ENCODE measurements at regions not wholly inside any gene's neighbourhood (a gene's known extent, or its start where the extent isn't known, plus 50 kb on each side); places are given as distances from the start of the nearest gene placed in this dataset.

GRCh38 chr19:32172566-32173160, 172.7 kb upstream of the ZNF507 start:
- H2BK120ac ChIP-seq (ENCODE audit: insufficient read depth, low read length, poor library complexity): no peak overlapping the region
- no peak overlapping the region for H2AFZ ChIP-seq (ENCODE audit: insufficient read depth, low read length, poor library complexity)
- no peak overlapping the region for H3K4me2 ChIP-seq (ENCODE audit: low read length)
- no peak overlapping the region for H3K23ac ChIP-seq (ENCODE audit: low read length)
- no peak overlapping the region for H2AK5ac ChIP-seq (ENCODE audit: low read length)
- no peaks in the 10 kb centered on the region for H3K4me1 ChIP-seq (ENCODE audit: control insufficient read depth in 1 of 2, insufficient read depth in 2 of 2, low read length in 2 of 2)
- H3K79me1 ChIP-seq (ENCODE audit: low read length): no peaks in the 10 kb centered on the region
- H3K9ac ChIP-seq (ENCODE audit: low read length): no peak overlapping the region
- no peaks in the 10 kb centered on the region for H3K27me3 ChIP-seq (ENCODE audit: insufficient read depth, low read length)
- no peak overlapping the region for H3K4me3 ChIP-seq (ENCODE audit: low read depth, low read length)
- no peak overlapping the region for H2BK5ac ChIP-seq (ENCODE audit: low read depth, low read length, poor library complexity)
- no peak overlapping the region for H4K8ac ChIP-seq (ENCODE audit: low read depth, low read length)
- no peaks in the 10 kb centered on the region for H3K79me2 ChIP-seq (ENCODE audit: control insufficient read depth, insufficient read depth, low read length, poor library complexity)
- no CpG with 5 or more reads among the region's 5 CpGs for WGBS (ENCODE audit: extremely low coverage, insufficient coverage, insufficient read length)
- H2BK12ac ChIP-seq (ENCODE audit: low read length): no peak overlapping the region
- H3K14ac ChIP-seq (ENCODE audit: low read length): no peak overlapping the region
- no peak overlapping the region for H4K12ac ChIP-seq (ENCODE audit: low read depth, low read length)
- H3K9me3 ChIP-seq (ENCODE audit: insufficient read depth, low read depth, low read length): no peaks in the 10 kb centered on the region
- H4K91ac ChIP-seq (ENCODE audit: low read depth, low read length): no peak overlapping the region
- H3K27ac ChIP-seq (ENCODE audit: low read depth, low read length): no peak overlapping the region
- H3K4ac ChIP-seq (ENCODE audit: low read depth, low read length): no peak overlapping the region
- DNase-seq: no peak
- no peaks in the 10 kb centered on the region for H3K36me3 ChIP-seq (ENCODE audit: control insufficient read depth in 1 of 2, insufficient read depth in 2 of 2, low read length in 2 of 2)
- no peak overlapping the region for H3K18ac ChIP-seq (ENCODE audit: low read length)

- H3K4me2 ChIP-seq (ENCODE audit: low read length): no peak overlapping the region
- no peak overlapping the region for H3K18ac ChIP-seq (ENCODE audit: low read length)
- no peak overlapping the region for H4K12ac ChIP-seq (ENCODE audit: low read depth, low read length)
- H3K36me3 ChIP-seq (ENCODE audit: control insufficient read depth in 1 of 2, insufficient read depth in 2 of 2, low read length in 2 of 2): no peaks in the 10 kb centered on the region
- no peak overlapping the region for H2AFZ ChIP-seq (ENCODE audit: insufficient read depth, low read length, poor library complexity)
- H3K4ac ChIP-seq (ENCODE audit: low read depth, low read length): no peak overlapping the region
- H3K4me1 ChIP-seq (ENCODE audit: control insufficient read depth in 1 of 2, insufficient read depth in 2 of 2, low read length in 2 of 2): no peaks in the 10 kb centered on the region
- DNase-seq: no peak
- no peak overlapping the region for H2BK5ac ChIP-seq (ENCODE audit: low read depth, low read length, poor library complexity)
- H3K9ac ChIP-seq (ENCODE audit: low read length): no peak overlapping the region
- H3K14ac ChIP-seq (ENCODE audit: low read length): no peak overlapping the region
- H3K4me3 ChIP-seq (ENCODE audit: low read depth, low read length): no peak overlapping the region
- H3K27ac ChIP-seq (ENCODE audit: low read depth, low read length): no peak overlapping the region
- H4K8ac ChIP-seq (ENCODE audit: low read depth, low read length): no peak overlapping the region
- no CpG with 5 or more reads among the region's 3 CpGs for WGBS (ENCODE audit: extremely low coverage, insufficient coverage, insufficient read length)
- H3K27me3 ChIP-seq (ENCODE audit: insufficient read depth, low read length): no peaks in the 10 kb centered on the region
- no peak overlapping the region for H2BK12ac ChIP-seq (ENCODE audit: low read length)
- no peak overlapping the region for H3K23ac ChIP-seq (ENCODE audit: low read length)
- no peaks in the 10 kb centered on the region for H3K9me3 ChIP-seq (ENCODE audit: insufficient read depth, low read depth, low read length)
- H3K79me1 ChIP-seq (ENCODE audit: low read length): no peaks in the 10 kb centered on the region
- H2BK120ac ChIP-seq (ENCODE audit: insufficient read depth, low read length, poor library complexity): no peak overlapping the region
- no peak overlapping the region for H4K91ac ChIP-seq (ENCODE audit: low read depth, low read length)
- H3K79me2 ChIP-seq (ENCODE audit: control insufficient read depth, insufficient read depth, low read length, poor library complexity): no peaks in the 10 kb centered on the region
- no peak overlapping the region for H2AK5ac ChIP-seq (ENCODE audit: low read length)
These were observed 171.6 kb upstream of the ZNF507 start for GRCh38 chr19:32173836-32174235.

DNA sequence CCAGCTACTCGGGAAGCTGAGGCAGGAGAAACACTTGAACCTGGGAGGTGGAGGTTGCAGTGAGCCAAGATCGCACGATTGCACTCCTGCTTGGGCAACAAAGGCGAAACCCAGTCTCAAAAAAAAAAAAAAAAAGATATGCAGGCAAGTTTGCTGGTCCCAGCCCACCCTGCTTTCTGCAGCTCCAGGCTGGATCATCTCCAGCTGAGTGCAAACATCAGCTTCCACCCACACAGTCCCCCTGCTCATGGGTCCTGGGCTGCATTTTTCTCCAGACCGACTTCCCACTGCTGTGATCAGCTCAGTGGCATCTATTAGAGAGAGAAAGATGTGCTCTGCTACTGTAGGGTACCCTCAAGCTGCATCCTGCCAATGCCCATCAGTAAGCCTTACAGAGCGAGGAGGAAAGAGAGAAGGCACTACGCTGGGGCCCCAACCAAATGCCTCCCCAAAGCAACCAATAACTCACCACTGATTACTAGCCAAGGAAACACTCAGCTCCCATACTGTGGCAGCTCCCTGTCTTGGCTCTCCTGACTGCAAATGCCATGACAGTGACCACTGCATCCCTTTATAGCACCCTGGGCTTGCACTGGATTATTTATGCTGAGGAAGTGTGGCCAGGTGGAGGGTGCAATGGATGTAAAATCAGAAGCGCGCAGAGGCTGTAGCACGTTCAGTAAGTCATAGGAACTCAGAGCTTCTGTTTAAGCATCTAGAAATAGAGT, 170.9 kb upstream of the ZNF507 start:
- Histone ChIP-seq H4K91ac (ENCODE audit: low read depth, low read length) (no peak overlapping the region), H2BK120ac (ENCODE audit: insufficient read depth, low read length, poor library complexity) (no peak overlapping the region), H3K4me1 (ENCODE audit: control insufficient read depth in 1 of 2, insufficient read depth in 2 of 2, low read length in 2 of 2) (no peaks in the 10 kb centered on the region), H2AFZ (ENCODE audit: insufficient read depth, low read length, poor library complexity) (no peak overlapping the region), H4K8ac (ENCODE audit: low read depth, low read length) (no peak overlapping the region), H3K9ac (ENCODE audit: low read length) (peak overlapping the region; percentile 59), H3K14ac (ENCODE audit: low read length) (no peak overlapping the region), H3K79me1 (ENCODE audit: low read length) (no peaks in the 10 kb centered on the region), H3K4me3 (ENCODE audit: low read depth, low read length) (no peak overlapping the region), H3K36me3 (ENCODE audit: control insufficient read depth in 1 of 2, insufficient read depth in 2 of 2, low read length in 2 of 2) (no peaks in the 10 kb centered on the region), H3K79me2 (ENCODE audit: control insufficient read depth, insufficient read depth, low read length, poor library complexity) (no peaks in the 10 kb centered on the region), H2BK5ac (ENCODE audit: low read depth, low read length, poor library complexity) (no peak overlapping the region), H3K9me3 (ENCODE audit: insufficient read depth, low read depth, low read length) (no peaks in the 10 kb centered on the region), H3K27ac (ENCODE audit: low read depth, low read length) (no peak overlapping the region), H3K18ac (ENCODE audit: low read length) (no peak overlapping the region), H3K4me2 (ENCODE audit: low read length) (no peak overlapping the region), H3K23ac (ENCODE audit: low read length) (no peak overlapping the region), H4K12ac (ENCODE audit: low read depth, low read length) (no peak overlapping the region), H2BK12ac (ENCODE audit: low read length) (no peak overlapping the region), H2AK5ac (ENCODE audit: low read length) (no peak overlapping the region), H3K27me3 (ENCODE audit: insufficient read depth, low read length) (no peaks in the 10 kb centered on the region), H3K4ac (ENCODE audit: low read depth, low read length) (no peak overlapping the region)
- WGBS (ENCODE audit: extremely low coverage, insufficient coverage, insufficient read length): no CpG with 5 or more reads among the region's 10 CpGs
- no peak for DNase-seq

DNA sequence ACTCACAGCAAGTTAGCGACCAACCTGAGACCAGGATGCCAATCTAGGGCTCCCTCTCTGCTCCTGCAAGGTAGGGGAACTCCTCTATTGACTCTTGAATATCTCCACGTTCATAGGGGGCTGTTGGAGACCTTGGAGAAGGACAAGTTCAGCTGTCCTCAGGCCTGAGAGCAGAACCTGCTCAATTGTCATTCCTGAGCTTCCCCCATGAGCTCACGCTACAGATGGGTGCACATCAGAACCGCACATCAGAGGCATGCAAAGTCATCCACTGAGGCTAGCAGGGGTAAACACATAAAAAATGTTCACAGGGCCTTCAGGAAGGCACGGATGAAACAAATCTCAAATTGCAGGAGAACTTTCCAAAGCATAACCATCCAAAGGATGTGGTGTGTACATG, 168.8 kb upstream of the ZNF507 start:
- no peak overlapping the region for H3K18ac ChIP-seq (ENCODE audit: low read length)
- H3K79me1 ChIP-seq (ENCODE audit: low read length): no peaks in the 10 kb centered on the region
- no peaks in the 10 kb centered on the region for H3K4me1 ChIP-seq (ENCODE audit: control insufficient read depth in 1 of 2, insufficient read depth in 2 of 2, low read length in 2 of 2)
- no peak overlapping the region for H3K9ac ChIP-seq (ENCODE audit: low read length)
- no peak for DNase-seq
- no peaks in the 10 kb centered on the region for H3K79me2 ChIP-seq (ENCODE audit: control insufficient read depth, insufficient read depth, low read length, poor library complexity)
- H3K4me3 ChIP-seq (ENCODE audit: low read depth, low read length): no peak overlapping the region
- no peak overlapping the region for H3K27ac ChIP-seq (ENCODE audit: low read depth, low read length)
- H2BK120ac ChIP-seq (ENCODE audit: insufficient read depth, low read length, poor library complexity): no peak overlapping the region
- H3K14ac ChIP-seq (ENCODE audit: low read length): no peak overlapping the region
- no peak overlapping the region for H4K12ac ChIP-seq (ENCODE audit: low read depth, low read length)
- no peak overlapping the region for H2AFZ ChIP-seq (ENCODE audit: insufficient read depth, low read length, poor library complexity)
- no peaks in the 10 kb centered on the region for H3K9me3 ChIP-seq (ENCODE audit: insufficient read depth, low read depth, low read length)
- no peak overlapping the region for H3K4ac ChIP-seq (ENCODE audit: low read depth, low read length)
- H3K23ac ChIP-seq (ENCODE audit: low read length): no peak overlapping the region
- no peak overlapping the region for H3K4me2 ChIP-seq (ENCODE audit: low read length)
- H4K8ac ChIP-seq (ENCODE audit: low read depth, low read length): no peak overlapping the region
- no peaks in the 10 kb centered on the region for H3K36me3 ChIP-seq (ENCODE audit: control insufficient read depth in 1 of 2, insufficient read depth in 2 of 2, low read length in 2 of 2)
- H2AK5ac ChIP-seq (ENCODE audit: low read length): no peak overlapping the region
- no peak overlapping the region for H2BK5ac ChIP-seq (ENCODE audit: low read depth, low read length, poor library complexity)
- no peak overlapping the region for H2BK12ac ChIP-seq (ENCODE audit: low read length)
- no CpG with 5 or more reads among the region's 5 CpGs for WGBS (ENCODE audit: extremely low coverage, insufficient coverage, insufficient read length)
- H4K91ac ChIP-seq (ENCODE audit: low read depth, low read length): no peak overlapping the region
- H3K27me3 ChIP-seq (ENCODE audit: insufficient read depth, low read length): no peaks in the 10 kb centered on the region
